Esophagus squamous epithelium (tissue), 4 donors: ENCODE measurements at regions not wholly inside any gene's neighbourhood (a gene's known extent, or its start where the extent isn't known, plus 50 kb on each side); places are given as distances from the start of the nearest gene placed in this dataset.

Source experiments
- POLR2A ChIP-seq, 4 donors: fragments of 450-650 bp; IDR thresholded peaks; one replicate each; pipeline ENCODE4 v1.6.1; 2017; ENCODE audit warnings: antibody characterized with exemption in 4 of 4, mild to moderate bottlenecking in 4 of 4, moderate library complexity in 3 of 4
- TF ChIP-seq, protein P1 (sequence below), 6 experiments: fragments of 450-650 bp in 4 of 6; fragments of 200-600 bp in 2 of 6; sonication (generic) in 2 of 6; IDR thresholded peaks; one replicate each; pipeline ENCODE4 v1.5.1; 2016 to 2019; ENCODE audit warnings: antibody characterized with exemption in 6 of 6, mild to moderate bottlenecking in 4 of 6, moderate library complexity in 4 of 6

DNA sequence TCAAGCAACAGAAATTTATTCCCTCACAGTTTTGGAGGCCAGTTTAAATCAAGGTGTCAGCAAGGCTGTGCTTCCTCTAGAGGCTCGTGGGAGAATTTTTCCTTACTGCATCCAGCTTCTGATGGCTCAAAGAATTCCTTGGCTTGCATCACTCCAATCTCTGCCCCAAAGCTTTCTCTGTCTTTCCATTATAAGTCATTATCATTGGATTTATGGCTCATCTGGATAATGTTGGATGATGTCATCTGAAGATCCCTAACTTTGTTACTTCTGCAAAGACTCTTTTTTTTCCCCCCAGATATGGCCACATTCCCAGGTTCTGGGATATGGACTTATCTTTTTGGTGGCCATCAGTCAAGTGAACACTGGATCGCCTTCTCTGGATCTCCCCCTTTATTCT is 146.3 kb upstream of the B3GAT2 start:
- TF ChIP-seq, protein P1, sequence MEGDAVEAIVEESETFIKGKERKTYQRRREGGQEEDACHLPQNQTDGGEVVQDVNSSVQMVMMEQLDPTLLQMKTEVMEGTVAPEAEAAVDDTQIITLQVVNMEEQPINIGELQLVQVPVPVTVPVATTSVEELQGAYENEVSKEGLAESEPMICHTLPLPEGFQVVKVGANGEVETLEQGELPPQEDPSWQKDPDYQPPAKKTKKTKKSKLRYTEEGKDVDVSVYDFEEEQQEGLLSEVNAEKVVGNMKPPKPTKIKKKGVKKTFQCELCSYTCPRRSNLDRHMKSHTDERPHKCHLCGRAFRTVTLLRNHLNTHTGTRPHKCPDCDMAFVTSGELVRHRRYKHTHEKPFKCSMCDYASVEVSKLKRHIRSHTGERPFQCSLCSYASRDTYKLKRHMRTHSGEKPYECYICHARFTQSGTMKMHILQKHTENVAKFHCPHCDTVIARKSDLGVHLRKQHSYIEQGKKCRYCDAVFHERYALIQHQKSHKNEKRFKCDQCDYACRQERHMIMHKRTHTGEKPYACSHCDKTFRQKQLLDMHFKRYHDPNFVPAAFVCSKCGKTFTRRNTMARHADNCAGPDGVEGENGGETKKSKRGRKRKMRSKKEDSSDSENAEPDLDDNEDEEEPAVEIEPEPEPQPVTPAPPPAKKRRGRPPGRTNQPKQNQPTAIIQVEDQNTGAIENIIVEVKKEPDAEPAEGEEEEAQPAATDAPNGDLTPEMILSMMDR (IDR thresholded peaks at IDR 0.05), result no peak
- TF ChIP-seq POLR2A (IDR thresholded peaks at IDR 0.05), result no peak
